Left ventricle myocardium inferior (tissue), 1 donor: ENCODE measurements at regions not wholly inside any gene's neighbourhood (a gene's known extent, or its start where the extent isn't known, plus 50 kb on each side); places are given as distances from the start of the nearest gene placed in this dataset.

Experiments used
- DNase-seq: peaks from one replicate; pipeline ENCODE4 v3.0.0-alpha.2; 2020
- H3K27ac ChIP-seq: fragments of 200-600 bp; replicated peaks from 2 replicates; pipeline ENCODE4 v1.8.0; 2021
- H3K27me3 ChIP-seq: fragments of 200-600 bp; 2 replicates; pipeline ENCODE4 v1.8.0; 2021; ENCODE audit warnings: low read depth
- H3K36me3 ChIP-seq: fragments of 200-600 bp; 2 replicates; pipeline ENCODE4 v1.8.0; 2021
- H3K4me1 ChIP-seq: fragments of 200-600 bp; 2 replicates; pipeline ENCODE4 v1.8.0; 2021
- H3K4me3 ChIP-seq: fragments of 200-600 bp; 2 replicates; pipeline ENCODE4 v1.8.0; 2021; ENCODE audit warnings: mild to moderate bottlenecking, moderate library complexity
- H3K9me3 ChIP-seq: fragments of 200-600 bp; replicated peaks from 2 replicates; pipeline ENCODE4 v1.8.0; 2021
- intact Hi-C: fragments of 100-400 bp; cut with micrococcal nuclease; formaldehyde crosslinking; loops from one replicate; pipeline ENCODE4 v1.11.0; 2022
- TF ChIP-seq, protein P1 (sequence below): fragments of 200-600 bp; IDR thresholded peaks from 2 replicates; pipeline ENCODE4 v1.8.0; 2021; ENCODE audit warnings: antibody characterized with exemption, mild to moderate bottlenecking, borderline replicate concordance
- donor health status: DM: no; HTN: yes; CAD: no; lungs with severe emphysema.

DNA sequence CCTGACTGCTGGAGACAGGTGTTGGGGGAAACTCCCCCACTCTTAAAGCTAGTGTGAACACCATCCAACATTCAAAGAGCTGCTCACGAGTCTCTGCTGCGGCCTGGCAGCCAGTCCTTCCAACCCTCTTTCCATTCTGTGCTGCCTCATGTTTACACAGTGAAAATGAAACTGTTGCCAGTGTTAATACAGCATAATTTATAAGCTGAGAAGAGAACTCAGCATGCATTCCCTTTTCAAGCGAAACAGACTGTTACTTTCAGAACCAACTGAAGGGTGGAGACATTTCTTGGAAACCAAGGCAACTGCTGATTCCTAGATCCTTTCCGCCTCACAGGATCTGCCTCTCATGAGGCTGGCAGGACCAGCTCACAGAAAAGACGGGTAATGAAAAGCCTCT lies 533.8 kb upstream of the ID4 start:
- DNase-seq = no peak
- H3K4me3 ChIP-seq = no peak overlapping the region
- H3K27me3 ChIP-seq = no peaks in the 10 kb centered on the region
- TF ChIP-seq, protein P1, sequence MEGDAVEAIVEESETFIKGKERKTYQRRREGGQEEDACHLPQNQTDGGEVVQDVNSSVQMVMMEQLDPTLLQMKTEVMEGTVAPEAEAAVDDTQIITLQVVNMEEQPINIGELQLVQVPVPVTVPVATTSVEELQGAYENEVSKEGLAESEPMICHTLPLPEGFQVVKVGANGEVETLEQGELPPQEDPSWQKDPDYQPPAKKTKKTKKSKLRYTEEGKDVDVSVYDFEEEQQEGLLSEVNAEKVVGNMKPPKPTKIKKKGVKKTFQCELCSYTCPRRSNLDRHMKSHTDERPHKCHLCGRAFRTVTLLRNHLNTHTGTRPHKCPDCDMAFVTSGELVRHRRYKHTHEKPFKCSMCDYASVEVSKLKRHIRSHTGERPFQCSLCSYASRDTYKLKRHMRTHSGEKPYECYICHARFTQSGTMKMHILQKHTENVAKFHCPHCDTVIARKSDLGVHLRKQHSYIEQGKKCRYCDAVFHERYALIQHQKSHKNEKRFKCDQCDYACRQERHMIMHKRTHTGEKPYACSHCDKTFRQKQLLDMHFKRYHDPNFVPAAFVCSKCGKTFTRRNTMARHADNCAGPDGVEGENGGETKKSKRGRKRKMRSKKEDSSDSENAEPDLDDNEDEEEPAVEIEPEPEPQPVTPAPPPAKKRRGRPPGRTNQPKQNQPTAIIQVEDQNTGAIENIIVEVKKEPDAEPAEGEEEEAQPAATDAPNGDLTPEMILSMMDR = no peak
- intact Hi-C loops = no loop called here
- H3K27ac ChIP-seq = no peak overlapping the region
- no peaks in the 10 kb centered on the region for H3K36me3 ChIP-seq
- no peaks in the 10 kb centered on the region for H3K9me3 ChIP-seq
- H3K4me1 ChIP-seq = no peaks in the 10 kb centered on the region

DNA sequence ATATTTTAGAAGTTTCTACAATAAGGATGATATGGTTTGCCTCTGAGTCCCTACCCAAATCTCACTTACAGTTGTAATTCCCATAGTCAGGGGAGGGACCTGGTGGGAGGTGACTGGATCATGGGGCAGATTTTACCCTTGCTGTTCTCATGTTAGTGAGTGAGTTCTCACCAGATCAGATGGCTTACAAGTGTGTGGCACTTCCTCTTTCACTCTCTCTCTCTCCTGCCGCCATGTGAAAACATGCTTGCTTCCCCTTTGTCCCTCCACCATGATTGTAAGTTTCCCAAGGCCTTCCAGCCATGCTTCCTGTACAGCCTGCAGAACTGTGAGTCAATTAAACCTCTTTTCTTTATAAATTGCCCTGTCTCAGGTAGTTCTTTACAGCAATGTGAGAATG lies 527.5 kb upstream of the ID4 start:
- Histone ChIP-seq H3K27ac (no peak overlapping the region), H3K36me3 (no peaks in the 10 kb centered on the region), H3K27me3 (peaks cover 5% of the 10 kb centered on the region), H3K4me1 (no peaks in the 10 kb centered on the region), H3K4me3 (no peak overlapping the region), H3K9me3 (no peaks in the 10 kb centered on the region)
- intact Hi-C loops = no loop called here
- TF ChIP-seq, protein P1 = no peak
- DNase-seq = no peak

DNA sequence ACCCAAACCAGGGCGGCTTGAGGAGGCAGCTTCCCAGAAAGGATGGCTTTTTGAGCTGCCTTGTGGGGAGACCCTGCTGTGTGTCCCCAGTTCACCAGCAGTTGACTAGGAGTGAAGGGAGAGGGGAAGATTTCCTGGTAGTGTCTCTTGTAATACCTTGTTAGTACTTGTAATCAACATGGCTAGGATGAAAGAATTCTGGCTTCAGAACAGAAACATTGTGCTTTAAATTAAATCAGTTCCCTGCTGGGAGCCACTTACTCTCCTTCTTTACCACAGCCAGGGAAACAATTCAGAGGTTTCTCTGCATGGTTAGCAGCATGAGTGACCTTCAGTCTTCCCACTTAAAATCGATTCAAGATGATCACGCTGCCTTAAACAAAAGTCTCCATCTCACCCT lies 525.4 kb upstream of the ID4 start:
- intact Hi-C loops = no loop called here
- no peaks in the 10 kb centered on the region for H3K36me3 ChIP-seq
- H3K27ac ChIP-seq = no peak overlapping the region
- no peak for DNase-seq
- TF ChIP-seq, protein P1 = no peak
- peaks cover 5% of the 10 kb centered on the region for H3K27me3 ChIP-seq
- H3K4me1 ChIP-seq = no peaks in the 10 kb centered on the region
- H3K9me3 ChIP-seq = no peaks in the 10 kb centered on the region
- no peak overlapping the region for H3K4me3 ChIP-seq

DNA sequence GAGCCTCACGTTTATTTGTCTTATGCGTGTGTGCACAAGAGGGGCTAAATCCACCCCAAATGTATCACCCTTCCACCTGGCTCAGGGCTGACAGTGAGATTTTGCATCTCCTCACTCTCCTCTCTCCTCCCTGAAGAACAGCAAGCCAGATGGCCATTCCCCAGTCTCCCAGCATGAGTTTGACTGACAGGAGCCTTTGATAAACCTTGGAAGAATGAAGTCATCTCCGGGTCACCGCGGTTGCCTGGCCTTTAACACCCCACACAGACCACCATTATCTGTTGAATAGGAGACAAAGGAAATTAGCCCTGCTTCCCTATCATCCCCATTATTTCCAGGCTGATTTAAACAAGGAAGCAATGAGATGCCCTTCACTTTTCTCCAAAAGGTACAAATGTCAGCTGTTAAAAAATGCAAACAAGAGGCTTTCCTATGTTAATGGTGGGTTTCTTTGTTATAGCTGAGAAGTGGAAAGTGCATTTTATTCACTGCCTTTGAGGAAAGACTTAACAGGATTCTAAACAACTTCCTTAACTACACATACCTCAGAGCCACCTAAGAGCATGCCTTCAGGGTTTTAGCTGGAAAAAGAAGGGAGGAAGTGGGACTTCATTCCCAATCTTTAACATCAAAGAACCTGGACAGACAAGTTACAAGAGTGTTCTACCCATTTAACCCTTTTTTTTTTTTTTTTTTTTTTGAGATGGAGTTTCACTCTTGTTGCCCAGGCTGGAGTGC lies 524.8 kb upstream of the ID4 start:
- TF ChIP-seq, protein P1 = no peak
- Histone ChIP-seq H3K4me3 (no peak overlapping the region), H3K36me3 (no peaks in the 10 kb centered on the region), H3K4me1 (no peaks in the 10 kb centered on the region), H3K9me3 (no peaks in the 10 kb centered on the region), H3K27ac (no peak overlapping the region), H3K27me3 (peaks cover 5% of the 10 kb centered on the region)
- no peak for DNase-seq
- intact Hi-C loops = no loop called here

DNA sequence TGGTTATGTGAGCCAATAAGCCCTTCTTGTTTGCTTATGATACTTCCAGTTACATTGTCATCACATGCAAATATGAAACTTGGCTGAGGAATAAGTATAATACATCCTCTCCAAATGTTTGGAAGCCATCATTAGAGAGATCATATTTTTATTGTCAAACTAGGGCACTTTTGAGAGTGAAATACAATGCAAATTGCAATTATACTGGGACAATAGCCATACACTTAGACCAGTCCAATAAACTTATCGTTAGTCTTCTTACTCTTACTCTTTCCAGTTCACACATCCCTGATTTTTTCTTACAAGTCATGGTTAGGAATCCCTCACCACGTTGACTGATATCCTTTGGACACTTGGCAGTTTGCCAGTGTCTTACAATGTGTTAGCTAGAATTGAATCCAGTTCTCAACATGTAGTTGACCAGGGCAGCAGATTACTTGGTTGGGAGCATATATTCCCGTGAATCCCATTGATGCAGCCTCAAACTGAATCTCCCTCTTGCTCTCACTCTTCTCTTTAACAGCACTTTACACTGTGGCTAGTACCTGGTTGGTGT lies 519.7 kb upstream of the ID4 start:
- no peak overlapping the region for H3K27ac ChIP-seq
- TF ChIP-seq, protein P1 = no peak
- intact Hi-C loops = no loop called here
- no peak overlapping the region for H3K4me3 ChIP-seq
- H3K36me3 ChIP-seq = no peaks in the 10 kb centered on the region
- H3K4me1 ChIP-seq = no peaks in the 10 kb centered on the region
- no peak for DNase-seq
- H3K9me3 ChIP-seq = no peaks in the 10 kb centered on the region
- peaks cover 5% of the 10 kb centered on the region for H3K27me3 ChIP-seq
